ENCODE measurements at regions not wholly inside any gene's neighbourhood (a gene's known extent, or its start where the extent isn't known, plus 50 kb on each side); places are given as distances from the start of the nearest gene placed in this dataset.

DNA sequence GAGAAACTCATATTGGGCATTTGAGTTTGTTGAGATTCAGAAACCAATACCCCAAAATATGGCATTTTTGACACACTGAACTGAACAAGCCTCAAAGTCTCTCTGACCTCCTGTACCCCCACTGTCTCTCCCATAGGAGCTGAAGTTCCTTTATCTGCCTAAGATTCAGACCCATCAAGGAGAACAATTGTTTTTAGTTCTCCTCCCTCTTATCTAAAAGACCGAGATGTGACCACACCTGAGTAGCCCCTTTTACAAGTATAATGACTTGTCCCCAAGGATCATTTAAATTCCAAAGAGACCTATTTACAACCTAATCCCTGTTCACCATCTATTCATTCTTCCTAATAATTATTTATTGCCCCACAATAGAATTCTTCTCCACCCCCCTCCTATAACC, 122.1 kb upstream of the PLAAT1 start:
- TF ChIP-seq, protein P1, sequence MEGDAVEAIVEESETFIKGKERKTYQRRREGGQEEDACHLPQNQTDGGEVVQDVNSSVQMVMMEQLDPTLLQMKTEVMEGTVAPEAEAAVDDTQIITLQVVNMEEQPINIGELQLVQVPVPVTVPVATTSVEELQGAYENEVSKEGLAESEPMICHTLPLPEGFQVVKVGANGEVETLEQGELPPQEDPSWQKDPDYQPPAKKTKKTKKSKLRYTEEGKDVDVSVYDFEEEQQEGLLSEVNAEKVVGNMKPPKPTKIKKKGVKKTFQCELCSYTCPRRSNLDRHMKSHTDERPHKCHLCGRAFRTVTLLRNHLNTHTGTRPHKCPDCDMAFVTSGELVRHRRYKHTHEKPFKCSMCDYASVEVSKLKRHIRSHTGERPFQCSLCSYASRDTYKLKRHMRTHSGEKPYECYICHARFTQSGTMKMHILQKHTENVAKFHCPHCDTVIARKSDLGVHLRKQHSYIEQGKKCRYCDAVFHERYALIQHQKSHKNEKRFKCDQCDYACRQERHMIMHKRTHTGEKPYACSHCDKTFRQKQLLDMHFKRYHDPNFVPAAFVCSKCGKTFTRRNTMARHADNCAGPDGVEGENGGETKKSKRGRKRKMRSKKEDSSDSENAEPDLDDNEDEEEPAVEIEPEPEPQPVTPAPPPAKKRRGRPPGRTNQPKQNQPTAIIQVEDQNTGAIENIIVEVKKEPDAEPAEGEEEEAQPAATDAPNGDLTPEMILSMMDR (IDR thresholded peaks at IDR 0.05), result no peak
- no peak for TF ChIP-seq EZH2 (IDR thresholded peaks at IDR 0.05)

All from neural progenitor cell (in vitro differentiated cells).